NCI-H526 (cell line): ENCODE measurements at regions not wholly inside any gene's neighbourhood (a gene's known extent, or its start where the extent isn't known, plus 50 kb on each side); places are given as distances from the start of the nearest gene placed in this dataset.
"Not testable (repeated sequence)": the region's sequence is repeated elsewhere in the genome, so short reads cannot be mapped to it uniquely, and the experiment has no call there.

Experiments
- DNase-seq, 2 experiments: peaks; one replicate each; lab custom pipeline; 2025; lab: John Stamatoyannopoulos, UW

- no peak for DNase-seq
These were observed 600.8 kb upstream of the CDH2 start for GRCh38 chr18:28777756-28778155.

GRCh38 chr18:28771849-28772248 is 594.9 kb upstream of the CDH2 start:
- no peak for DNase-seq

- DNase-seq: no peak
These were observed 592.1 kb upstream of the CDH2 start for GRCh38 chr18:28768791-28769768.

- DNase-seq: no peak
These were observed 590.8 kb upstream of the CDH2 start for GRCh38 chr18:28767727-28768211.

- DNase-seq: no peak
These were observed 590.3 kb upstream of the CDH2 start for GRCh38 chr18:28767201-28767600.

GRCh38 chr18:28766721-28767120 is 589.8 kb upstream of the CDH2 start:
- no peak for DNase-seq

GRCh38 chr18:28766027-28766426 is 589.1 kb upstream of the CDH2 start:
- DNase-seq: no peak

GRCh38 chr18:28760299-28760698 is 583.4 kb upstream of the CDH2 start:
- no peak for DNase-seq

GRCh38 chr18:28757466-28758008 is 580.6 kb upstream of the CDH2 start:
- no peak for DNase-seq

GRCh38 chr18:28743115-28743514 is 566.2 kb upstream of the CDH2 start:
- no peak for DNase-seq

- no peak for DNase-seq
These were observed 563.6 kb upstream of the CDH2 start for GRCh38 chr18:28740575-28740974.

- DNase-seq: no peak
These were observed 560.0 kb upstream of the CDH2 start for GRCh38 chr18:28736951-28737350.

GRCh38 chr18:28736223-28736622 is 559.3 kb upstream of the CDH2 start:
- DNase-seq: no peak

GRCh38 chr18:28735731-28736130 is 558.8 kb upstream of the CDH2 start:
- DNase-seq: no peak

- no peak for DNase-seq
These were observed 552.4 kb upstream of the CDH2 start for GRCh38 chr18:28729321-28729720.

GRCh38 chr18:28728891-28729290 is 552.0 kb upstream of the CDH2 start:
- no peak for DNase-seq

- DNase-seq: not testable (repeated sequence)
These were observed 550.3 kb upstream of the CDH2 start for GRCh38 chr18:28727189-28727588.

GRCh38 chr18:28725876-28726275 is 548.9 kb upstream of the CDH2 start:
- no peak for DNase-seq

- DNase-seq: no peak
These were observed 546.6 kb upstream of the CDH2 start for GRCh38 chr18:28723506-28723905.

- no peak for DNase-seq
These were observed 541.8 kb upstream of the CDH2 start for GRCh38 chr18:28718696-28719095.

- no peak for DNase-seq
These were observed 539.4 kb upstream of the CDH2 start for GRCh38 chr18:28716338-28716737.

- DNase-seq: no peak
These were observed 538.3 kb upstream of the CDH2 start for GRCh38 chr18:28715206-28715605.

- no peak for DNase-seq
These were observed 537.6 kb upstream of the CDH2 start for GRCh38 chr18:28714498-28714897.
